HepG2 (cell line): ENCODE measurements at regions not wholly inside any gene's neighbourhood (a gene's known extent, or its start where the extent isn't known, plus 50 kb on each side); places are given as distances from the start of the nearest gene placed in this dataset.

Source experiments
- AHR ChIP-seq: IDR thresholded peaks from 2 replicates; pipeline ENCODE4 v1.6.1; 2018; ENCODE audit warnings: missing genetic modification reagents, missing compliant biosample characterization
- ARID2 ChIP-seq: sonication (generic); formaldehyde crosslinking; IDR thresholded peaks from 2 replicates; pipeline ENCODE4 v1.8.1; 2022; ENCODE audit warnings: mild to moderate bottlenecking, missing genetic modification reagents, borderline replicate concordance
- ASH2L ChIP-seq: fragments of 300-600, 200-600 bp; sonication (generic); IDR thresholded peaks from 2 replicates; pipeline ENCODE4 v1.7.0; 2017; ENCODE audit warnings: low read depth, mild to moderate bottlenecking, moderate library complexity, mixed read lengths, low read length; ENCODE audit not compliant: insufficient read length
- BCL3 ChIP-seq: sonication (generic); formaldehyde crosslinking; IDR thresholded peaks from 2 replicates; pipeline ENCODE4 v1.5.1; 2020; ENCODE audit warnings: mild to moderate bottlenecking, missing genetic modification reagents, moderate library complexity
- DNMT1 ChIP-seq: sonication (generic); formaldehyde crosslinking; IDR thresholded peaks from 2 replicates; pipeline ENCODE4 v1.5.1; 2020; ENCODE audit warnings: mild to moderate bottlenecking, missing genetic modification reagents
- GABPB1 ChIP-seq: IDR thresholded peaks from 2 replicates; pipeline ENCODE4 v1.6.1; 2016; ENCODE audit warnings: mild to moderate bottlenecking, missing genetic modification reagents, moderate library complexity, missing compliant biosample characterization
- GATA4 ChIP-seq: sonication (generic); IDR thresholded peaks from 2 replicates; pipeline ENCODE4 v1.6.1; 2016; ENCODE audit warnings: antibody characterized with exemption, low read depth, borderline replicate concordance
- GMEB1 ChIP-seq: sonication (generic); formaldehyde crosslinking; IDR thresholded peaks from 2 replicates; pipeline ENCODE4 v1.5.1; 2020; ENCODE audit warnings: missing genetic modification reagents, mild to moderate bottlenecking, borderline replicate concordance
- HNRNPLL ChIP-seq: fragments of 200-400 bp; formaldehyde crosslinking; IDR thresholded peaks from 2 replicates; pipeline ENCODE4 v1.6.1; 2017; ENCODE audit warnings: mild to moderate bottlenecking, low read depth, low read length; ENCODE audit not compliant: poor library complexity, severe bottlenecking
- KDM5A ChIP-seq: fragments of 200-600 bp; sonication (generic); IDR thresholded peaks from 2 replicates; pipeline ENCODE4 v1.7.0; 2018; ENCODE audit warnings: antibody characterized with exemption, mild to moderate bottlenecking, low read length, borderline replicate concordance
- NFE2L1 ChIP-seq: sonication (generic); formaldehyde crosslinking; IDR thresholded peaks from 2 replicates; pipeline ENCODE4 v1.4.0; 2020; ENCODE audit warnings: missing genetic modification reagents, mild to moderate bottlenecking, borderline replicate concordance
- NR3C1 ChIP-seq: sonication (generic); formaldehyde crosslinking; IDR thresholded peaks from 2 replicates; pipeline ENCODE4 v1.4.0; 2020; ENCODE audit warnings: missing genetic modification reagents
- SRSF1 ChIP-seq: fragments of 200-400 bp; formaldehyde crosslinking; optimal IDR thresholded peaks from 2 replicates; pipeline ENCODE3; 2017; ENCODE audit warnings: mild to moderate bottlenecking, low read depth, low read length, moderate library complexity
- TGIF2 ChIP-seq: IDR thresholded peaks from 2 replicates; pipeline ENCODE4 v1.6.1; 2016; ENCODE audit warnings: control low read depth, missing compliant biosample characterization
- ZBTB44 ChIP-seq: sonication (generic); formaldehyde crosslinking; IDR thresholded peaks from 2 replicates; pipeline ENCODE4 v1.4.0; 2020; ENCODE audit warnings: missing genetic modification reagents
- ZNF30 ChIP-seq: sonication (generic); formaldehyde crosslinking; IDR thresholded peaks from 2 replicates; pipeline ENCODE4 v1.5.0; 2020; ENCODE audit warnings: mild to moderate bottlenecking, missing genetic modification reagents
- ZNF34 ChIP-seq: sonication (generic); formaldehyde crosslinking; IDR thresholded peaks from 2 replicates; pipeline ENCODE4 v1.4.0; 2020; ENCODE audit warnings: mild to moderate bottlenecking, missing genetic modification reagents, borderline replicate concordance
- ZNF550 ChIP-seq: sonication (generic); formaldehyde crosslinking; IDR thresholded peaks from 2 replicates; pipeline ENCODE4 v1.4.0; 2020; ENCODE audit warnings: mild to moderate bottlenecking, missing genetic modification reagents, borderline replicate concordance
- ZNF614 ChIP-seq: IDR thresholded peaks from 2 replicates; pipeline ENCODE4 v1.6.1; 2018; ENCODE audit warnings: missing biosample characterization, missing genetic modification reagents, inconsistent platforms, borderline replicate concordance
- ZNF616 ChIP-seq: sonication (generic); formaldehyde crosslinking; IDR thresholded peaks from 2 replicates; pipeline ENCODE4 v1.5.0; 2020; ENCODE audit warnings: low read depth, mild to moderate bottlenecking, missing genetic modification reagents
- ZNF670 ChIP-seq: sonication (generic); formaldehyde crosslinking; IDR thresholded peaks from 2 replicates; pipeline ENCODE4 v1.8.0; 2022; ENCODE audit warnings: mild to moderate bottlenecking, missing genetic modification reagents, borderline replicate concordance
- ZNF75D ChIP-seq: sonication (generic); formaldehyde crosslinking; IDR thresholded peaks from 2 replicates; pipeline ENCODE4 v1.8.1; 2023; ENCODE audit warnings: missing genetic modification reagents, mild to moderate bottlenecking, borderline replicate concordance
- TF ChIP-seq, protein P1 (sequence below): IDR thresholded peaks from 2 replicates; pipeline ENCODE4 v1.6.1; 2016; ENCODE audit warnings: mild to moderate bottlenecking

DNA sequence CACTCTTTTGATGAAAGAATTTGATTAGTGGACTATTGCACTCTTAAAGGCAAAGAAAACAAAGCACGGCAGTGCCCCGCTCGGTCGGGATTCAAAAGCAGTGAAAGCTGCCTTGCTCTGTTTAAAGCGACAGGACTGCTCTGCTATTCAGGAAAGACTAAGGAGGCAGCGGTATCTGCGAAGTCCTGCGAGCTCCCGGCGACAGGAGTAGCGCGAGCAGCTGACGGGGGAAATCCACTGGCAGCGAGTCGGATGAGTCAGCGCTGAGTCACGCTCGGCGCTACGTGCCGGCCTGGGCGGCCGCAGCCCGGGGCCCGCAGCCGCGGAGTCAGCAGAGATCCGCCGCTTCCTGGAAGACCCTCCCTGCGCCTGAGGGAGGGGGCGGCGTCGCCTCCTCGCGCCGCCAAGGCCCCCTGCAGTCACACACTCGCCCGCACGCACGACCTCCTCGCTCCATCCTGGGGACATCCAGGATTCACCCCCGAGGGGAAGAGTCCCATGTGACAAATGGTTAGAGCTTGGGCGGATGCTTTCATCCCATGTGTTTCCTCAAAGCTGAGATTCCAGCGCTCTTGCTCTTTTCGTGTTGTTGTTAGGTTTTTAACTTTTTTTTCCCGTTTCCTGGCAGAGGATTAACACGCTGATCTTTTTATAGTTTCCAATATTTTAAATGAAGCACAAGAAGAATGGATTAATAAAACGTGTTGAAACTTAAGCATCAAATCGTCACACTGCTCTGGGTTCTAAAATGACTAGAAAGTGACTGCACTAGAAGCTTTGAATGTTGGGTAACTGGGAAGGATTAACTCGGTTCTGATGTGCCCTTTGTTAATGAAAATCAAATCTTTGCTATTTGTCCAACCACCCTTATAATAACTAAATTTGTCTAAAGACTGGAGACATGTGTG lies 102.5 kb downstream of the ARRDC3 start (continued):
- TF ChIP-seq BCL3 (peak; percentile 90), KDM5A (no peak), ZNF75D (CRISPR knock-in tag) (no peak), TGIF2 (no peak; the same call in 1 of the 2 replicates), ZNF550 (CRISPR knock-in tag) (no peak), ZNF670 (CRISPR knock-in tag) (no peak), ZNF34 (CRISPR knock-in tag) (no peak), NFE2L1 (CRISPR knock-in tag) (peak; percentile 40; the same call in 1 of the 2 replicates), ZNF616 (CRISPR knock-in tag) (0 out of 2 replicates have a peak, but pooled peaks have one; percentile 62), AHR (CRISPR knock-in tag) (0 out of 2 replicates have a peak, but pooled peaks have one; percentile 75), ARID2 (CRISPR knock-in tag) (no peak), SRSF1 (no peak), DNMT1 (CRISPR knock-in tag) (0 out of 2 replicates have a peak, but pooled peaks have one; percentile 65), HNRNPLL (peak; percentile 94), GMEB1 (CRISPR knock-in tag) (peak; percentile 77; the same call in 1 of the 2 replicates), GATA4 (peak; percentile 16; the same call in 1 of the 2 replicates), NR3C1 (no peak), GABPB1 (CRISPR knock-in tag) (peak; percentile 86), ZNF614 (CRISPR knock-in tag) (peak; percentile 58; the same call in 1 of the 2 replicates), ASH2L (peak; percentile 61), ZNF30 (no peak), ZBTB44 (CRISPR knock-in tag) (no peak)
- TF ChIP-seq, protein P1, sequence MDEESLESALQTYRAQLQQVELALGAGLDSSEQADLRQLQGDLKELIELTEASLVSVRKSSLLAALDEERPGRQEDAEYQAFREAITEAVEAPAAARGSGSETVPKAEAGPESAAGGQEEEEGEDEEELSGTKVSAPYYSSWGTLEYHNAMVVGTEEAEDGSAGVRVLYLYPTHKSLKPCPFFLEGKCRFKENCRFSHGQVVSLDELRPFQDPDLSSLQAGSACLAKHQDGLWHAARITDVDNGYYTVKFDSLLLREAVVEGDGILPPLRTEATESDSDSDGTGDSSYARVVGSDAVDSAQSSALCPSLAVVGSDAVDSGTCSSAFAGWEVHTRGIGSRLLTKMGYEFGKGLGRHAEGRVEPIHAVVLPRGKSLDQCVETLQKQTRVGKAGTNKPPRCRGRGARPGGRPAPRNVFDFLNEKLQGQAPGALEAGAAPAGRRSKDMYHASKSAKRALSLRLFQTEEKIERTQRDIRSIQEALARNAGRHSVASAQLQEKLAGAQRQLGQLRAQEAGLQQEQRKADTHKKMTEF (CRISPR knock-in tag): peak; percentile 98
